CD14-positive monocyte (primary cell): ENCODE measurements at regions not wholly inside any gene's neighbourhood (a gene's known extent, or its start where the extent isn't known, plus 50 kb on each side); places are given as distances from the start of the nearest gene placed in this dataset.
A peak's percentile ranks its signal among the peaks of the same experiment; 100 is the strongest.

Source experiments
- DNase-seq, 3 donors: peaks; one replicate each; pipeline ENCODE4 v3.0.0-alpha.2; 2011 to 2022
- H2AFZ ChIP-seq: 2 replicates; pipeline ENCODE4 v1.6.0; 2012; ENCODE audit warnings: mild to moderate bottlenecking, low read depth, low read length, inconsistent platforms; ENCODE audit not compliant: insufficient read depth, poor library complexity, severe bottlenecking
- H3K27ac ChIP-seq, 2 donors: 1 replicate in 1 of 2; 2 replicates in 1 of 2; pipeline ENCODE4 v1.5.1; 2012 to 2013; ENCODE audit warnings: low read length in 2 of 2, control low read depth in 1 of 2, inconsistent platforms in 1 of 2, low read depth in 1 of 2, mild to moderate bottlenecking in 1 of 2
- H3K27me3 ChIP-seq, 2 donors: one replicate each; pipeline versions ENCODE4 v1.6.0 to v1.6.1; 2011 to 2013; ENCODE audit warnings: low read length in 2 of 2; ENCODE audit not compliant: control insufficient read depth in 2 of 2, insufficient read depth in 2 of 2
- H3K36me3 ChIP-seq, 2 donors: replicated peaks in 1 of 2; 1 replicate in 1 of 2; 2 replicates in 1 of 2; pipeline versions ENCODE4 v1.5.1 to v1.6.1; 2012 to 2013; ENCODE audit warnings: low read length in 2 of 2, control low read depth in 1 of 2, inconsistent platforms in 1 of 2, mild to moderate bottlenecking in 1 of 2; ENCODE audit not compliant: insufficient read depth in 2 of 2, control insufficient read depth in 1 of 2
- H3K4me1 ChIP-seq, 2 donors: 1 replicate in 1 of 2; 2 replicates in 1 of 2; pipeline versions ENCODE4 v1.5.1 to v1.6.1; 2012 to 2013; ENCODE audit warnings: low read length in 2 of 2, control low read depth in 1 of 2, inconsistent platforms in 1 of 2, mild to moderate bottlenecking in 1 of 2, moderate library complexity in 1 of 2; ENCODE audit not compliant: insufficient read depth in 2 of 2, control insufficient read depth in 1 of 2
- H3K4me2 ChIP-seq: replicated peaks from 2 replicates; pipeline ENCODE3; 2012; ENCODE audit warnings: low read length, moderate library complexity, mild to moderate bottlenecking; ENCODE audit not compliant: poor library complexity, severe bottlenecking; ENCODE audit errors: extremely low read depth
- H3K4me3 ChIP-seq, 3 experiments: fragments of 200-600 bp in 1 of 3; sonication (generic) in 1 of 3; replicated peaks in 1 of 3; 1 replicate in 2 of 3; 2 replicates in 1 of 3; pipeline ENCODE4 v1.5.1; 2011 to 2013; ENCODE audit warnings: low read length in 3 of 3, mild to moderate bottlenecking in 3 of 3, control low read depth in 2 of 3, low read depth in 2 of 3, inconsistent platforms in 1 of 3, moderate library complexity in 1 of 3
- H3K79me2 ChIP-seq: 2 replicates; pipeline ENCODE4 v1.6.0; 2012; ENCODE audit warnings: mild to moderate bottlenecking, control low read depth, inconsistent platforms, low read length, moderate library complexity; ENCODE audit not compliant: insufficient read depth
- H3K9ac ChIP-seq: 2 replicates; pipeline ENCODE4 v1.6.0; 2017; ENCODE audit warnings: low read length, mild to moderate bottlenecking; ENCODE audit not compliant: insufficient read depth, poor library complexity, severe bottlenecking
- H3K9me3 ChIP-seq, 2 donors: replicated peaks in 1 of 2; 1 replicate in 1 of 2; 2 replicates in 1 of 2; pipeline versions ENCODE4 v1.5.1 to v1.6.1; 2012 to 2013; ENCODE audit warnings: low read length in 2 of 2, control low read depth in 1 of 2; ENCODE audit not compliant: control insufficient read depth in 1 of 2, insufficient read depth in 1 of 2
- H4K20me1 ChIP-seq: 2 replicates; pipeline ENCODE4 v1.6.0; 2012; ENCODE audit warnings: mild to moderate bottlenecking, low read length, control low read depth, moderate library complexity; ENCODE audit not compliant: insufficient read depth
- H3K27ac Mint-ChIP-seq, 7 donors: one replicate each; pipeline ENCODE4 v1.8.0; 2020; ENCODE audit warnings: mild to moderate bottlenecking in 7 of 7, mixed read lengths in 7 of 7, moderate library complexity in 6 of 7, inconsistent platforms in 2 of 7
- H3K27me3 Mint-ChIP-seq, 3 donors: one replicate each; pipeline ENCODE4 v1.8.0; 2021 to 2022; ENCODE audit warnings: low read depth in 3 of 3, mild to moderate bottlenecking in 3 of 3, mixed read lengths in 3 of 3, moderate library complexity in 3 of 3, inconsistent platforms in 1 of 3
- H3K36me3 Mint-ChIP-seq, 2 donors: one replicate each; pipeline ENCODE4 v1.8.0; 2020; ENCODE audit warnings: mixed read lengths in 2 of 2, inconsistent platforms in 1 of 2, mild to moderate bottlenecking in 1 of 2
- H3K4me1 Mint-ChIP-seq: one replicate; pipeline ENCODE4 v1.8.0; 2020; ENCODE audit warnings: mild to moderate bottlenecking, mixed read lengths
- H3K4me3 Mint-ChIP-seq, 2 donors: one replicate each; pipeline ENCODE4 v1.8.0; 2020; ENCODE audit warnings: mild to moderate bottlenecking in 2 of 2, mixed read lengths in 2 of 2, moderate library complexity in 1 of 2
- H3K9me3 Mint-ChIP-seq, 7 donors: one replicate each; pipeline ENCODE4 v1.8.0; 2020 to 2022; ENCODE audit warnings: mixed read lengths in 7 of 7, mild to moderate bottlenecking in 6 of 7, moderate library complexity in 6 of 7, inconsistent platforms in 2 of 7
- CTCF ChIP-seq: fragments of 200-600 bp; IDR thresholded peaks from one replicate; pipeline ENCODE4 v1.8.0; 2022; ENCODE audit warnings: antibody characterized with exemption, mild to moderate bottlenecking
- WGBS: methylation state at CpG from one replicate; pipeline ENCODE4 v1.1.5; 2013; ENCODE audit warnings: missing lambda C conversion rate; ENCODE audit not compliant: insufficient coverage; 5-methylcytosine and 5-hydroxymethylcytosine counted together
- intact Hi-C, 2 donors: fragments of 100-400 bp; cut with micrococcal nuclease; formaldehyde crosslinking; loops; one replicate each; pipeline versions ENCODE4 v1.15.0 to v1.15.1; 2023

DNA sequence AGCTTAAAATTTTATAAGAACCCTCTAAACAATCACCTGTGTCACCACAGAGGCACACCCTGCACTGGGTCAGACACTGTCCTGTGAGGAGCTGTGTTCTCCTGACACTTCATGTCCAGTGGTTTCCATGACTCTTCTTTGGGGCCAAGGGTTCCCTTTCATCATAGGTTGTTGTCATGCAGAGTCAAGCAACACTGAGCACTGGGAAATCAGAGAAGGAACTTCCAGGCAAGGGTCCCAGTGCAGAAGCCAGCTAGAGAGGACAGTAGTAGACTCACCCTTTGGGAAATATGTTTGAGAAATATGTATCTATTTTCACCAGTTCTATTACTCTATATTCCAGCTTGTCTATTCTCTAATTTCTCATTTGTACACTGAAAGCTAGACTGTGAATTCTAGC lies 56.4 kb upstream of the PRSS58 start:
- Histone ChIP-seq H4K20me1 (no peaks in the 10 kb centered on the region), H2AFZ (no peak overlapping the region), H3K9me3 (no peaks in the 10 kb centered on the region), H3K36me3 (no peaks in the 10 kb centered on the region), H3K27ac (no peak overlapping the region), H3K4me3 (no peak overlapping the region), H3K9ac (no peak overlapping the region), H3K27me3 (no peaks in the 10 kb centered on the region), H3K4me2 (no peak overlapping the region), H3K4me1 (peaks cover 4 to 7% of the 10 kb centered on the region in 2 donors), H3K79me2 (no peaks in the 10 kb centered on the region)
- H3K36me3 Mint-ChIP-seq: no peaks in the 10 kb centered on the region
- intact Hi-C loops: no loop called here
- H3K9me3 Mint-ChIP-seq: peaks cover 0 to 2% (median 0%) of the 10 kb centered on the region in 7 donors
- H3K27me3 Mint-ChIP-seq: peaks cover 8 to 10% (median 10%) of the 10 kb centered on the region in 3 donors
- DNase-seq: no peak
- peaks cover 13% of the 10 kb centered on the region for H3K4me1 Mint-ChIP-seq
- TF ChIP-seq CTCF: no peak
- peak overlapping the region in 1 of 2 donors; percentile 66 for H3K4me3 Mint-ChIP-seq
- H3K27ac Mint-ChIP-seq: no peak overlapping the region

GRCh38 chr7:142313528-142313927 lies 55.7 kb upstream of the PRSS58 start:
- no peaks in the 10 kb centered on the region for H3K36me3 ChIP-seq
- H3K27me3 Mint-ChIP-seq: peaks cover 8 to 10% (median 10%) of the 10 kb centered on the region in 3 donors
- peaks cover 13% of the 10 kb centered on the region for H3K4me1 Mint-ChIP-seq
- DNase-seq: no peak
- H3K27ac Mint-ChIP-seq: no peak overlapping the region
- H3K27ac ChIP-seq: no peak overlapping the region
- H3K4me3 ChIP-seq: no peak overlapping the region
- peak overlapping the region; percentile 42 for H3K4me2 ChIP-seq
- no peaks in the 10 kb centered on the region for H4K20me1 ChIP-seq
- peak overlapping the region; percentile 46 for H2AFZ ChIP-seq
- intact Hi-C loops: no loop called here
- 5% methylated on average over 3 of the region's 11 CpGs for WGBS
- peaks cover 4 to 7% of the 10 kb centered on the region in 2 donors for H3K4me1 ChIP-seq
- no peaks in the 10 kb centered on the region for H3K9me3 ChIP-seq
- peak overlapping the region; percentile 53 to 66 for H3K4me3 Mint-ChIP-seq
- H3K79me2 ChIP-seq: no peaks in the 10 kb centered on the region
- H3K9me3 Mint-ChIP-seq: peaks cover 0 to 2% (median 0%) of the 10 kb centered on the region in 7 donors
- no peak for TF ChIP-seq CTCF
- no peaks in the 10 kb centered on the region for H3K36me3 Mint-ChIP-seq
- H3K27me3 ChIP-seq: no peaks in the 10 kb centered on the region
- no peak overlapping the region for H3K9ac ChIP-seq
